ENCODE measurements at regions not wholly inside any gene's neighbourhood (a gene's known extent, or its start where the extent isn't known, plus 50 kb on each side); places are given as distances from the start of the nearest gene placed in this dataset.
"Not testable (repeated sequence)": the region's sequence is repeated elsewhere in the genome, so short reads cannot be mapped to it uniquely, and the experiment has no call there.

DNA sequence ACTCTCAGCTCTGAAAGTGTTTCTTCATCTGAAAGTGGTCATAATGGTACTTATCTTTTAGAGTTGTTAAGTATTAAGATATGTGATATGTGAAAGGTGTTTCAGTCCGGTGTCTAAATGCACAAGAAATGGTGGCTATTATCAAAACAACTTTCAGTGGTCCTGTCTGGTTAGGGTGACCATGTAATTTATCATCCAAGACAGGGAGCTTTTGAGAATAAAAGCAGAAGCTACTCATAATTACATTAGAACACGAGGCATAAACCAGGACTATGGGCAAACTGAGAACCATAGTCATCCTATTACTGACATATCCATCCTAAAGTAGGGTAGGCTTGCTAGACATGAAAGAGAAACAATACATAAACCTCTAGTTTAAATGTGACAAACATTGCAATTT lies 418.1 kb upstream of the SEMA6A start:
- DNase-seq: no peak

- DNase-seq: no peak
Measured at GRCh38 chr5:116989995-116990394, 415.4 kb upstream of the SEMA6A start.

DNA sequence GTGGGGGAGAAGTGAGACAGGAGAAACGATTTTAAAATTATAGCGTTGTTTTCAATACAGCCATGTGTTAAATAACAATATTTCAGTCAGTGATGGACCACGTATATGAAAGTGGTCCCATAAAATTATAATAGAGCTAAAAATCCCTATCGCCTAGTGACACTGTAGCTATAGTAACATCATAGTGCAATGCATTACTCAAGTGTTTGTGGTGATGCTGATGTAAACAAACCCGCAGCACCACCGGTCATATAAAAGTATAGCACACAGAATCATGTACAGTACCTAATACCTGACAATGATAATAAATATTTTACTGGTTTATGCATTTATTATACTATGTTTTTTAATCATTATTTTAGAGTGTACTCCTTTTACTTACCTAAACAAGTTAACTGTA lies 407.4 kb upstream of the SEMA6A start:
- DNase-seq: no peak

- DNase-seq: no peak
Measured at GRCh38 chr5:116980581-116980980, 406.0 kb upstream of the SEMA6A start.

DNA sequence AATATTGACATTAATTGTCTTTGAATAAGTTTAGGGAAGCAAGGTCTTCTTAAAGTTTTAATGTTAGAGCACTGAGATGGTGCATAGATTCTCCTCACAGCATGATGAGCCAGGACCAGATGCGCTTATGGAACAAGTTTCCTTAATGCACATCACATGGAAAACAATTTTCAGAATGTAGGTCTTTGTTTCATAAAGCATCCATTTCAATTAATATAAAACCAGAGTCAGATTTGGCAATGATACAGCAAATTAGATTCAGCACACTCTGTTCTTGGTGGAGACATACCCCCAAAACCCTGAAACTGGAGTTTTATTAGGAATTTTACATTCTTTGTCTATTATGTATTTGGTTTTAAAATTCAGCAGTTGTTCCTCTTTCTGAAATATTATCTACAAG lies 402.1 kb upstream of the SEMA6A start:
- DNase-seq: no peak

- no peak for DNase-seq
Measured at GRCh38 chr5:116971131-116971530, 396.5 kb upstream of the SEMA6A start.

DNA sequence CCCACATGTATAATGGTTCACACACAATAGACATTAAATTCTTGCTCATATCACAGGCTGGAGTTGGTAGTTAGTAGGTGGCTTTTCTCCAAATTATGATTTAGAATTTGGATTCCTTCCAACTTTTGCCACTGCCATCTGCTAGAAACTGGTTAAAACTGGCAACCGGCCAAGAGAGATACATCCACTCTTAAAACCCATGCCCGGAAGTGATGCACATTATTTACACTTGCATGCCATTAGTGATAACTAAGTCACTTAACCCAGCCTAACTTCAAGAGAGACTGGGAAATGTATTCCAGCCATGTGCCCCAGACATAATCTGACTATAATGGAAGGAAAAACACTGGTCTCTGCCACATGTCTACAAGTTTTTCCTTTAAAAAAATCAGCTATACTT lies 395.7 kb upstream of the SEMA6A start:
- peak; percentile 53 to 74 for DNase-seq

GRCh38 chr5:116964438-116964837 lies 389.8 kb upstream of the SEMA6A start:
- DNase-seq: no peak

DNA sequence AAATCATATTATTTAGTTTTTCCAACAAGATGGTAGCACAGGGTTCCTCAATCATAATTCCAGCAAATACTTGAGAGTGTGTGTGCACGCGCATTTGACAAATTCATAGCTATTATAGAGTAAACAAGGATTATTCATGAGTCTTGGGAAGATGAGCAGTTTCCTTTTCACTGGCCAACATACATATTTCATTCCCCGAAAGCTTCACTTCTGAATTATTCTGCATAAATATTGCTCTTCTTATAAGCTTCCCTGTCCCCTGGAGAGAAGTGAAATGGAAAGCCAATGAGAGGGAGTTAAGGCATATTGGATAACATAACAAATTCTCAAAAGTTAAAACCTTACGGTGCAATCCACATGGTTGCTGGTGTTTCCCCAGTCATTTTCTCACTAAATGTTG lies 386.4 kb upstream of the SEMA6A start:
- no peak for DNase-seq

DNA sequence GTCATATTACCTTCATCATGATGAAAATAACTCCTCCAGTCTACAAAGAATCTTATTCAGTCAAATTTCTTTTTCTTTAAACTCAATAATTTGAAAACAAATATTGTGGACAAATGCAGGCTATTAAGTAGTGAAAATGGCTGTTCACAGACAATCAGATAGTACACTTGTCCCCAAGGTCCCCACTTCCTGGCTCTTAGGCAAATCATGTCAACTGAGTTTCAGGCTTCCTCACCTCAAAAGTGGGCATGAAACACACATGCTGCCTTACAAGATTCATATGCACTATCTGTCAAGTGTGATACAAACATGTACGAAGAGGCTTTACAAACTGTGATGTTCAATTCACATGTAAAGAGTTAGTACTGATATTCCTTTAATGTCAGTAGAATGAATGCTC lies 385.2 kb upstream of the SEMA6A start:
- no peak for DNase-seq

- DNase-seq: no peak
Measured at GRCh38 chr5:116953251-116953930, 378.8 kb upstream of the SEMA6A start.

- no peak for DNase-seq
Measured at GRCh38 chr5:116951219-116951618, 376.6 kb upstream of the SEMA6A start.

DNA sequence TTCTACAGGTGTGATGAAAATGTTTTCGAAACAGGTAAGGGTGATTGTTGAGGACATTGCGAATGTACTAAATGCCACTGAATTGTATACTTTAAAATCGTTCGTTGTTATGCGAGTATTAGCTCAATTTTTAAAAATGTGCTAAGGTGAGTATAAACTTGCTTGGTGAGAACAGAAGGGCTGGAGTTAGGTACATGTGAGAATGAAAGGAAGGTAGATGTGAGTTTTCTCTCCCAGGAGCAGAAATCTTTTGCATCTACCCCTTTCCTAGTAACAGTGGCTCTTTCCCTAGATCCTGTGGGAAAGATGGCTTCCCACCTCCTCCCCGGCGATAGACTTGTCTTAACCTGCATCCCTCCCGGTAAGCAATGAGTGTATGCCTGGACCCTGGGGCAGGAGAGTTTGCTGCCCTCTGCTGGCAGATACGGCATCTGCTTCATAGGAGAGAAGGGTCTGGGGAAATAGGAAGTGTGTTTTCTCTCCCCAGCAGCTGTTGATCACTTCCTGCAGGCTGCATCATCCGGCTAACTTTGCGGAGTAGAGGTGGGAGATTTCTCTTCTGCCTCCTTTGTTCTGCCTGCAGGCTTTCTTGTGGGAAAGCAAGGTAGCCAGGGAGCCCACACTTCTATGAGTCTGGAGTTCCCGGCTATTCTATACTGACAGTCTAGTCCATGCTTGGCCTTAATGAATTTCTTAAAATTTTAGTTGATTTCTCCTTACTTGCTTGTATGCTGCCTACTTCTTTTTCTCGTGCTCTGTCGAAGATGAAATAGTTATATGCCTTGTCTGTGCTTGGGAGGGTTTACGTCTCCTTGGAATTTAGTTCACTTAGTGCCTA lies 373.3 kb upstream of the SEMA6A start:
- peak; percentile 26 to 51 for DNase-seq

GRCh38 chr5:116945613-116946382 lies 371.2 kb upstream of the SEMA6A start:
- not testable (repeated sequence) for DNase-seq

- DNase-seq: no peak
Measured at GRCh38 chr5:116944183-116944582, 369.6 kb upstream of the SEMA6A start.

GRCh38 chr5:116942622-116943021 lies 368.0 kb upstream of the SEMA6A start:
- DNase-seq: no peak

- no peak for DNase-seq
Measured at GRCh38 chr5:116939641-116940040, 365.0 kb upstream of the SEMA6A start.

GRCh38 chr5:116938488-116938887 lies 363.9 kb upstream of the SEMA6A start:
- no peak for DNase-seq

DNA sequence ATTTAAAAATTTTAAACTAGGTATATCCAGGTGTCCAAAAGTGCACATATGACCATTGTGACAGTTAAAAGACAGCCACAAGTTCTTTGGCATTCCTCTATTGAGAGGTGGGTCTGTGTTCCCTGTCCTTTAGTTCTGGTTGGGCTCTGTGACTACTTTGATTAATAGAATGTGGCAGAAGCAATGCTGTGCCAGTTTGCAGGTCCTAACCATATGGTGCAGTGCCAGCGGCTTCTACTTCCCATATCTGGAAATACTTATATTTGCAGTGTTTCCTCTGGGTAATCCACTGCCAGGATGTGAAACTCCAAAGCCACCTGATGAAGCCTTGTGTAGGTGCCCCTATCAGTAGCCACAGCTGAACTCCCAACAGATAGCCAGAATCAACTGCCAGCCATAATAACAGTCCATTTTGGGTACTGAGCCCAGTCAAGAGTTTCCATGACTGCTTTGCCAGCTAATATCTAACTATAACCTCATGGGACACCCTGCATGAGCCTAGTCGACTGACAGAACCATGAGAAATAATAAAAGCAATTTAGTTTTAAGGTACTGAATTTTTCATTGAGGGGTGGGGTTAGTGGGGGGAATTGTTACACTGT lies 361.0 kb upstream of the SEMA6A start:
- no peak for DNase-seq

DNA sequence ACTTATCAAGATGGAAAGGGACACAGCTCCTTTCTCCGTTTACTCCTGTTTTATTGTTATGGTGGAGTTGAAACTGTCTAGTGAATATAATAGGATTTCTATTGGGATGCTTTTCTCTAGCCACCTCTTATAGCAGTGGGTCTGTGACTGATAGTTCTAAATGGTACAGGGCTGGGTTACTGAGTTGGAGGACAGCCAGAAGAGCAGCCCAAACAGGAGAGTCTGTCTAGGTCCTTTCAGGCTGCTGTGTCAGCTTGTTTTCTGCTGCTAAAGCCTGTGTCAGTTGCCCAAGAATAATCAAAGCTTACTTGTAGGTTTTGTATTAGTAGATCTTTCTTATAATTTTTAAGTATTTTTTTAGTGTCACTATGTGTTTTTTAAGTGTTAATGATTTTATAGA lies 356.0 kb upstream of the SEMA6A start:
- DNase-seq: no peak

DNA sequence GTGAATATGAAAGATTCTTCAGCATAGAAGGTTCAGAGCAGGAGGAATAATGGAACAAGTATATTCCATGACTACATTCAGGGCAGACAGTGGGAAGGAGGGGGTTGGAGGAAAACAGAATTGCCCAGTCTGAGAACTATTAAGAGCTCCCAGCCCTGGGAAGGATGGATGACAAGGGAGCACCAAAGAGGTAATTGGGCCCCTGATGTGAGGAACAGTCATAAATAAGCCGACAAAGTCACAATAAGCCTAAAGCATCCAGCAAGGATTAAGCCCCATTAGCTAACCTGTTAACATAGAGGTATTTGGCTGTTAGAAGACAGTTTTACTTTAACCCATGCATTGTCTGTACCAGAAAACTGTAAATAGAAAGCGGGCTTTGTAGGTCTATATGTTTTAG lies 348.7 kb upstream of the SEMA6A start:
- DNase-seq: no peak

GRCh38 chr5:116922532-116922931 lies 347.9 kb upstream of the SEMA6A start:
- no peak for DNase-seq

DNA sequence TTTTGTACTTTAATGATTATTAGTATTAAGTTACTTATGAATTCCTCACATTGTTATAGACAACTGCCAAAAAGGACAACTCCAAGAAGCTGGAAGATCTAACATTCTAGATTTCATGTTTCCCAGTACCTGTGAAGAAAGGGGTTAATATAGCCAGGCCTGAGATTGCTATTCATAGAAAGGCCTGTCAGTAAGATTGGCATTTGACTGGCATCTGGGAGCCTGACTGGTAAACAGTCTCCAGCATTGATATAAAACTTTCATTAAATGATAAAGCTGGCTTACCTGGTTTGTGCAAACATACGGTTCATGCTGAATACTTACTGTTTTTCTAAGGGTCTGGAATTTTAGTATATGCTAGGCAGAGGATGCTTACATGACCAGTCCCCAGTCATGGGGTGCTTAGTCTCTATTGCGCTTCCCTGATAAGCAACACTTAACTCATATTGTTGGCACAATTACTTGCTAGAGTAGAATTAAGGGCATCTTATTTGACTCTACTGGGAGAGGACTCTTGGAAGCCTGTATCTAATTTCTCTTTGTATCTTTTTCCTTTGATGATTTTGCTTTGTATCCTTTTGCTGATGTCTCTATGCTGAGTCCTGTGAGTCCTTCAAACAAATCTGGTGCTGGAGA lies 340.4 kb upstream of the SEMA6A start:
- no peak for DNase-seq

Data from SHP77 (cell line).